Activated CD4-positive, alpha-beta T cell treated with anti-CD3 and anti-CD28 coated beads, Interleukin-2, amount 10 ng/mL, durations not matched to agents 7 days and 5 days (primary cell): ENCODE measurements at regions not wholly inside any gene's neighbourhood (a gene's known extent, or its start where the extent isn't known, plus 50 kb on each side); places are given as distances from the start of the nearest gene placed in this dataset.

Experiments
- CTCF ChIA-PET: fragments of 350-600 bp; sonication (Branson Sonifier 250); formaldehyde crosslinking; loops from one replicate; lab custom pipeline; 2021; ENCODE audit warnings: antibody characterized with exemption; lab: Charles Lee
- POLR2A ChIA-PET: fragments of 350-600 bp; sonication (Branson Sonifier 250); formaldehyde crosslinking; loops from one replicate; lab custom pipeline; 2021; ENCODE audit warnings: antibody characterized with exemption; lab: Charles Lee
- DNase-seq: peaks from one replicate; pipeline ENCODE4 v3.0.0-alpha.2; 2020
- H3K27ac Mint-ChIP-seq: one replicate; pipeline ENCODE4 v1.8.0; 2021; ENCODE audit warnings: mild to moderate bottlenecking, moderate library complexity, mixed read lengths
- H3K27me3 Mint-ChIP-seq: one replicate; pipeline ENCODE4 v1.8.0; 2021; ENCODE audit warnings: mixed read lengths
- H3K36me3 Mint-ChIP-seq: one replicate; pipeline ENCODE4 v1.8.0; 2021; ENCODE audit warnings: low read depth, mixed read lengths
- H3K4me1 Mint-ChIP-seq: one replicate; pipeline ENCODE4 v1.8.0; 2021; ENCODE audit warnings: mixed read lengths
- H3K4me3 Mint-ChIP-seq: one replicate; pipeline ENCODE4 v1.8.0; 2021; ENCODE audit warnings: mild to moderate bottlenecking, moderate library complexity, mixed read lengths
- H3K9me3 Mint-ChIP-seq: one replicate; pipeline ENCODE4 v1.8.0; 2021; ENCODE audit warnings: mixed read lengths

DNA sequence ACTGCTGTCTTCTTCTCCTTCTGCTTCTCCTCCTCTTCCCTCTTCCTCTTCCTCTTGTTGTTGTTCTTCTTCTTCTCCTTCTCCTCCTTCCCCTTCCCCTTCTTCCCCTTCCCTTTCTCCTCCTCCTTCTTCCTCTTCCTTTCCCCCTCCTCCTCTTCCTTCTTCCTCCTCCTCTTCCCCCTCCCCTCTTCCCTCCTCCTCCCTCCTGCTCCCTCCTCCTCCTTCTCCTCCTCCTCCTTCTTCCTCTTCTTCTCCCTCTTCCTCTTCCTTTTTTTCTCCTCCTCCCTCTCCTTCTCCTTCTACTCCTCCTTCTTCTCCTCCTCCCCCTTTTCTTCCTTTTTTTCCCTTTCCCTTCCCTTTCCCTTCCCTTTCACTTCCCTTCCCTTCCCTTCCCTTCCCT, 245.0 kb upstream of the IRX5 start:
- DNase-seq, result no peak
- no peaks in the 10 kb centered on the region for H3K27me3 Mint-ChIP-seq
- H3K4me3 Mint-ChIP-seq, result no peak overlapping the region
- no peaks in the 10 kb centered on the region for H3K36me3 Mint-ChIP-seq
- ChIA-PET CTCF (no interaction called here), POLR2A (no interaction called here)
- H3K4me1 Mint-ChIP-seq, result no peaks in the 10 kb centered on the region
- H3K9me3 Mint-ChIP-seq, result peaks cover 3% of the 10 kb centered on the region
- H3K27ac Mint-ChIP-seq, result no peak overlapping the region

GRCh38 chr16:54679531-54679930, 251.1 kb upstream of the IRX5 start:
- no peak for DNase-seq
- H3K36me3 Mint-ChIP-seq, result no peaks in the 10 kb centered on the region
- no peaks in the 10 kb centered on the region for H3K9me3 Mint-ChIP-seq
- ChIA-PET CTCF (no interaction called here), POLR2A (no interaction called here)
- no peak overlapping the region for H3K4me3 Mint-ChIP-seq
- no peak overlapping the region for H3K27ac Mint-ChIP-seq
- no peaks in the 10 kb centered on the region for H3K27me3 Mint-ChIP-seq
- no peaks in the 10 kb centered on the region for H3K4me1 Mint-ChIP-seq

GRCh38 chr16:54677308-54677950, 253.2 kb upstream of the IRX5 start:
- Mint-ChIP-seq H3K27me3 (no peaks in the 10 kb centered on the region), H3K4me3 (no peak overlapping the region), H3K36me3 (no peaks in the 10 kb centered on the region), H3K27ac (no peak overlapping the region), H3K9me3 (no peaks in the 10 kb centered on the region), H3K4me1 (no peaks in the 10 kb centered on the region)
- ChIA-PET POLR2A (no interaction called here), CTCF (interaction anchor here (0.6 kb wide), 1 partner anchor 139 kb away, joined by 5 read pairs; no protein-coding TSS in a partner anchor)
- DNase-seq, result no peak

- Mint-ChIP-seq H3K9me3 (no peaks in the 10 kb centered on the region), H3K27me3 (no peaks in the 10 kb centered on the region), H3K4me3 (no peak overlapping the region), H3K27ac (no peak overlapping the region), H3K36me3 (no peaks in the 10 kb centered on the region), H3K4me1 (no peaks in the 10 kb centered on the region)
- CTCF ChIA-PET, result no interaction called here
- POLR2A ChIA-PET, result no interaction called here
- no peak for DNase-seq
Observed at GRCh38 chr16:54673313-54673712, 257.4 kb upstream of the IRX5 start.

DNA sequence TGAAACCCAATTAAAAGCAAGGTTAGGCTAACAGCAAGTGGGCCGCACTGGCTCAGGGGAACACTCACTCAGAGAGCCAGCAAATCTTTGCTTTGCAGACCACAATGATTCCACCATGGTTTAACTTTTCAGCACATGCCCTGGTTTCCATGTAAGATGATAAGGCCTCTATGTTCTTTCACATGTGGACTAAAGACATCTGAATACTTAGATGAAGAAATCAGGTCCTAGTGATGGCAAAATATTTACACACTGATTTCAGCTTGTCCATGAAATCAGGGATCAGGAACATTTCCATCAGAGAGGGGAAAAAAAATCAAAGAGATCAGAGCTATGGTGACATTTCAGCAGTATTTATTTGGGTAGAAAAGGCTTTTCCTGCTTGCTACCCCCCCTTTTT, 258.2 kb upstream of the IRX5 start:
- POLR2A ChIA-PET, result no interaction called here

DNA sequence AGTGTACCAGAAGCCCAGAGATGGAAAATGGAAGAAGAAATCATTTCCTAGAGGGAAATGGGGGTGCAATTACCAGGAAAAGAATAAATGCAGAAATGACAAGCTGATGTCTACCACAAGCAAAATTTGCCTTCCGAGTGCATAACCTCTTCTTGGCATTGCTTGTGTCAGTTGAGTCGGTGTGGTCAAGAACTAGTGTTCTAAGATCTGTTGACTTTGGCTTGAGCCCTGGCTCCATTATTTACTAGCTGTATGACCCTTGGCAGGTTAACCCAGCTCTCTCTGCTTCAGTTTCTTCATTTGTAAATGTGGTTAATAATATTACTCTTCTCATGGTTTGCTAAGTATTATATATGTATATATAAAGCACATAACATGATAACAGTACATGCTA, 273.0 kb upstream of the IRX5 start:
- no peak for DNase-seq
- ChIA-PET POLR2A (no interaction called here), CTCF (no interaction called here)
- no peaks in the 10 kb centered on the region for H3K4me1 Mint-ChIP-seq
- H3K27me3 Mint-ChIP-seq, result peaks cover 11% of the 10 kb centered on the region
- no peak overlapping the region for H3K27ac Mint-ChIP-seq
- no peaks in the 10 kb centered on the region for H3K9me3 Mint-ChIP-seq
- H3K4me3 Mint-ChIP-seq, result no peak overlapping the region
- no peaks in the 10 kb centered on the region for H3K36me3 Mint-ChIP-seq

More for the DNA sequence above, 258.2 kb upstream of the IRX5 start:
- Mint-ChIP-seq H3K4me1 (no peaks in the 10 kb centered on the region), H3K27me3 (no peaks in the 10 kb centered on the region), H3K36me3 (no peaks in the 10 kb centered on the region), H3K27ac (no peak overlapping the region), H3K9me3 (no peaks in the 10 kb centered on the region), H3K4me3 (no peak overlapping the region)
- CTCF ChIA-PET, result no interaction called here
- DNase-seq, result no peak

DNA sequence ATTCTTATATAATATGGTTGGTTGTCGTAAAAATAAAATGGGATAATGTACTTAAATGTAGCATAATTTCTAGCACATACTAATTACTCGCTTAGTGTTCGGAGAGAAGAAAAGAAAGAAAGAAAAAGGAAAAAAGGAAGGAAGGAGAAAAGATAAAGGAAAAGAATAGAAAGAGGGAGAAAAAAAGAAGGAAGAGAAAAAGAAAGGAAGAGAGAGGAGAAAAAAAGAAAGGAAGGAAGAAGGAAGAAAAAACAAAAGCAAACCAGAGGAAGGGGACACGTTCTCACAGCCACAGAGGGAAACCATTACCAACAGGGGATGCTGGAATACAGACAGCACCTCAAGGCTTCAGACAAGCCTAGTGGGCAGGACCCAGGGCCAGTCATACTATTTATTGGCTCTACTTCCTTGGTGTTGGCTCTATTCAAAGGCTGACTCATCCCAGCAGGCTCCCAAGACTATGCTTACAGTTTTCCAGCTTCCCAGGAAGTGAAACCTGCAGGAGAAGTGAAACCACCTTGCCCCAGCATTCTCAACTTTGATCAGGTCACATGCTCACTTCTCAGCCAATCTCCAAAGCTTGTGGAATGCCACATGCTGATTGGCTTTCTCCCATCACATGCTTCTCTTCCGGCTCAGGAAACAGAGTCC, 273.5 kb upstream of the IRX5 start:
- Mint-ChIP-seq H3K4me1 (no peaks in the 10 kb centered on the region), H3K4me3 (no peak overlapping the region), H3K27me3 (peaks cover 11% of the 10 kb centered on the region), H3K36me3 (no peaks in the 10 kb centered on the region), H3K9me3 (no peaks in the 10 kb centered on the region), H3K27ac (no peak overlapping the region)
- ChIA-PET POLR2A (no interaction called here), CTCF (no interaction called here)
- DNase-seq, result no peak

GRCh38 chr16:54655121-54655590, 275.5 kb upstream of the IRX5 start:
- POLR2A ChIA-PET, result no interaction called here
- H3K36me3 Mint-ChIP-seq, result no peaks in the 10 kb centered on the region
- peaks cover 11% of the 10 kb centered on the region for H3K27me3 Mint-ChIP-seq
- no peak overlapping the region for H3K4me3 Mint-ChIP-seq
- no peak for DNase-seq
- no peaks in the 10 kb centered on the region for H3K4me1 Mint-ChIP-seq
- CTCF ChIA-PET, result no interaction called here
- no peaks in the 10 kb centered on the region for H3K9me3 Mint-ChIP-seq
- no peak overlapping the region for H3K27ac Mint-ChIP-seq

- H3K27me3 Mint-ChIP-seq, result peaks cover 11% of the 10 kb centered on the region
- H3K4me3 Mint-ChIP-seq, result no peak overlapping the region
- H3K27ac Mint-ChIP-seq, result no peak overlapping the region
- DNase-seq, result no peak
- H3K36me3 Mint-ChIP-seq, result no peaks in the 10 kb centered on the region
- POLR2A ChIA-PET, result no interaction called here
- no peaks in the 10 kb centered on the region for H3K9me3 Mint-ChIP-seq
- H3K4me1 Mint-ChIP-seq, result no peaks in the 10 kb centered on the region
- CTCF ChIA-PET, result no interaction called here
Observed at GRCh38 chr16:54654429-54654828, 276.2 kb upstream of the IRX5 start.

GRCh38 chr16:54652201-54652770, 278.4 kb upstream of the IRX5 start:
- H3K27ac Mint-ChIP-seq, result no peak overlapping the region
- H3K4me1 Mint-ChIP-seq, result no peaks in the 10 kb centered on the region
- H3K36me3 Mint-ChIP-seq, result no peaks in the 10 kb centered on the region
- ChIA-PET CTCF (no interaction called here), POLR2A (no interaction called here)
- no peaks in the 10 kb centered on the region for H3K9me3 Mint-ChIP-seq
- H3K4me3 Mint-ChIP-seq, result no peak overlapping the region
- DNase-seq, result no peak
- peaks cover 11% of the 10 kb centered on the region for H3K27me3 Mint-ChIP-seq

DNA sequence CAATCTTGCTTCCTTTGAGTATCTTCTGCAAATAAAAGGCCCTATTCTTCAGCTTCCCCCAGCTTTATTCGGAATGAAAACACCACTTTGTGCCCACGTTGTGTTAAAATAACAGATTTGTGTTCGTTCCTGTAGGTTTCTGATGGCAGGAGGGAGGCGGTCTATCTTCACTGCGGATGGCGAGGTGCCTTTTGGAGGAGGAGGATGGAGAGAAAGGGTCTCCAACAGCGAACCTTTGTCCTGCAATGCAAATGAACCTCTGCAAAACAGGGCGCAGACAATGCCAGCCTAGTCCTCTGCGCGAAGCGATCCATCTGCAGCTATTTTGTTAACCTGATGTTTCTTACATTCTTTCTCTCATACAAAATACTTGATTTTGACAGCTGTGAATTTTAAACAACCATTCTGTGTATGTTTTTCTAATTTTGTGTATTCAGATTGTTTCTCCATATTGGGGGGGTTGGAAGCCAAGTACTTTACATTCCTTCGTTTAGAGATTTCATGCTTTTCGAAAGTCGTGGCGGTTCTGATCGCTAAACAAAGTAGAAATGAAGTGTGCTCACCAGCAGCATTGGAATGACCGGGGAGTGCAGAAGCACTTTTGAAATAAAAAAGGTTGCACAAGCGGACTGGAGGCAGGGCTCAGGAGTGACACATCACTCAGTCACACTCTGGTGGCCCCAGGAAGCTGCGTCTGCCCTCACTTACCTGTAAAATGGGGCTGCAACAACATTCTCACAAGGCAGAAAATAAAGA, 279.0 kb upstream of the IRX5 start:
- Mint-ChIP-seq H3K27me3 (peaks cover 11% of the 10 kb centered on the region), H3K4me1 (no peaks in the 10 kb centered on the region), H3K4me3 (no peak overlapping the region), H3K27ac (no peak overlapping the region), H3K9me3 (no peaks in the 10 kb centered on the region), H3K36me3 (no peaks in the 10 kb centered on the region)
- POLR2A ChIA-PET, result no interaction called here
- no peak for DNase-seq
- CTCF ChIA-PET, result interaction anchor here (0.6 kb wide), 1 partner anchor 54 kb away, joined by 3 read pairs; no protein-coding TSS in a partner anchor

- POLR2A ChIA-PET, result no interaction called here
- no peaks in the 10 kb centered on the region for H3K9me3 Mint-ChIP-seq
- H3K36me3 Mint-ChIP-seq, result no peaks in the 10 kb centered on the region
Observed at GRCh38 chr16:54649876-54650275, 280.8 kb upstream of the IRX5 start.

DNA sequence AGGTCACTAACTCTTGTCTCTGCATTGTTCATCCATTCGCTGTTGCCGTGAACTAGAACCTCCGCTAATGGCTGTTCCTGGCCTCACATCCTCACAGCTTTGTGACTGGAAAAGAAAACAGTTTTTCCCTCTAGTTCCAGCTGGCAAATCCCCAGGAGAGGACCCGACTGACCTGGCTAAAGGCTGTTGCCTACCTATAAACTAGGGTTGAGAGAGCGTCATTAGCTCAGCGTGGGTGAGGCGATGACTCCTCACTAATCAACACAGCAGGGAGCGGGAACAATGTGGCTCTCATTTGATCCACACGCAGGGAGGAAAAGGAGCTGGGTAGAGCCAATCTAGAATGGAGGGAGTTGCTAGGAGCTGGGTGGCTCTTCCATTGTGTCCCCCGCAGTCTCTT, 282.1 kb upstream of the IRX5 start:
- DNase-seq, result no peak
- Mint-ChIP-seq H3K36me3 (no peaks in the 10 kb centered on the region), H3K27me3 (no peaks in the 10 kb centered on the region), H3K4me3 (no peak overlapping the region), H3K4me1 (no peaks in the 10 kb centered on the region), H3K27ac (no peak overlapping the region), H3K9me3 (no peaks in the 10 kb centered on the region)
- ChIA-PET CTCF (interaction anchor here (0.6 kb wide), 1 partner anchor 30 kb away, joined by 4 read pairs; no protein-coding TSS in a partner anchor), POLR2A (no interaction called here)

More at GRCh38 chr16:54649876-54650275, 280.8 kb upstream of the IRX5 start:
- Mint-ChIP-seq H3K4me1 (no peaks in the 10 kb centered on the region), H3K4me3 (no peak overlapping the region), H3K27me3 (peaks cover 2% of the 10 kb centered on the region), H3K27ac (no peak overlapping the region)
- CTCF ChIA-PET, result no interaction called here
- DNase-seq, result no peak
